Fibroblast of skin of scalp (primary cell): ENCODE measurements at regions not wholly inside any gene's neighbourhood (a gene's known extent, or its start where the extent isn't known, plus 50 kb on each side); places are given as distances from the start of the nearest gene placed in this dataset.
A peak's percentile ranks its signal among the peaks of the same experiment; 100 is the strongest.
"Not testable (repeated sequence)": the region's sequence is repeated elsewhere in the genome, so short reads cannot be mapped to it uniquely, and the experiment has no call there.

Source experiments
- DNase-seq: peaks from one replicate; pipeline ENCODE4 v3.0.0-alpha.2; 2013

GRCh38 chr11:91299980-91300379, 924.6 kb upstream of the FAT3 start:
- peak; percentile 63 for DNase-seq

GRCh38 chr11:91296629-91297028, 928.0 kb upstream of the FAT3 start:
- DNase-seq = peak; percentile 74

GRCh38 chr11:91295591-91295990, 929.0 kb upstream of the FAT3 start:
- peak; percentile 34 for DNase-seq

GRCh38 chr11:91293119-91293518, 931.5 kb upstream of the FAT3 start:
- DNase-seq = no peak

- no peak for DNase-seq
These were observed 952.5 kb upstream of the FAT3 start for GRCh38 chr11:91272089-91272488.

GRCh38 chr11:91268512-91269295, 955.9 kb upstream of the FAT3 start:
- not testable (repeated sequence) for DNase-seq

GRCh38 chr11:91265946-91266345, 958.7 kb upstream of the FAT3 start:
- peak; percentile 5 for DNase-seq

GRCh38 chr11:91264481-91264880, 960.1 kb upstream of the FAT3 start:
- DNase-seq = no peak

GRCh38 chr11:91263496-91264365, 960.9 kb upstream of the FAT3 start:
- no peak for DNase-seq

- DNase-seq = no peak
These were observed 963.1 kb upstream of the FAT3 start for GRCh38 chr11:91261513-91261912.

GRCh38 chr11:91258876-91259275, 965.7 kb upstream of the FAT3 start:
- DNase-seq = peak; percentile 49

- DNase-seq = peak; percentile 88
These were observed 967.0 kb upstream of the FAT3 start for GRCh38 chr11:91257667-91258066.

- DNase-seq = peak; percentile 59
These were observed 976.3 kb upstream of the FAT3 start for GRCh38 chr11:91248199-91248807.

- DNase-seq = no peak
These were observed 977.4 kb upstream of the FAT3 start for GRCh38 chr11:91247009-91247735.

- no peak for DNase-seq
These were observed 979.7 kb upstream of the FAT3 start for GRCh38 chr11:91244912-91245311.

- DNase-seq = no peak
These were observed 981.0 kb upstream of the FAT3 start for GRCh38 chr11:91243630-91244029.

- DNase-seq = peak; percentile 60
These were observed 981.6 kb upstream of the FAT3 start for GRCh38 chr11:91243051-91243450.

- no peak for DNase-seq
These were observed 983.4 kb upstream of the FAT3 start for GRCh38 chr11:91241226-91241625.

- no peak for DNase-seq
These were observed 985.3 kb upstream of the FAT3 start for GRCh38 chr11:91239359-91239758.

- DNase-seq = peak; percentile 55
These were observed 993.4 kb upstream of the FAT3 start for GRCh38 chr11:91231226-91231625.

GRCh38 chr11:91230647-91231046, 994.0 kb upstream of the FAT3 start:
- no peak for DNase-seq

GRCh38 chr11:91222830-91223229, 1000.0 kb upstream of the CHORDC1 start:
- no peak for DNase-seq
